CD4-positive, alpha-beta T cell (primary cell): ENCODE measurements at regions not wholly inside any gene's neighbourhood (a gene's known extent, or its start where the extent isn't known, plus 50 kb on each side); places are given as distances from the start of the nearest gene placed in this dataset.
"Not testable (repeated sequence)": the region's sequence is repeated elsewhere in the genome, so short reads cannot be mapped to it uniquely, and the experiment has no call there.

Source experiments
- ATAC-seq: fragments of 200-7000 bp; cut with Tn5 transposase; one replicate; pipeline ENCODE4 v1.10.0; 2022; ENCODE audit warnings: mild to moderate bottlenecking; ENCODE audit not compliant: poor library complexity
- CTCF ChIA-PET: fragments of 350-600 bp; sonication (Branson Sonifier 250); formaldehyde crosslinking; loops from one replicate; lab custom pipeline; 2021; ENCODE audit warnings: antibody characterized with exemption, inconsistent platforms; lab: Charles Lee
- POLR2A ChIA-PET: fragments of 350-600 bp; sonication (Branson Sonifier 250); formaldehyde crosslinking; loops from one replicate; lab custom pipeline; 2021; ENCODE audit warnings: antibody characterized with exemption, inconsistent platforms; lab: Charles Lee
- DNase-seq, 14 experiments: peaks; one replicate each; pipeline ENCODE4 v3.0.0-alpha.2; 2013 to 2020; ENCODE audit warnings: mixed read lengths in 2 of 14
- H3K27ac ChIP-seq, 2 donors: one replicate each; pipeline versions ENCODE4 v1.5.1 to v1.7.0; 2013; ENCODE audit warnings: low read length in 2 of 2, low read depth in 1 of 2, mild to moderate bottlenecking in 1 of 2
- H3K27me3 ChIP-seq, 2 experiments: 1 replicate in 1 of 2; 2 replicates in 1 of 2; pipeline versions ENCODE4 v1.6.1 to v1.7.0; 2013; ENCODE audit warnings: low read length in 2 of 2, control low read depth in 1 of 2, mild to moderate bottlenecking in 1 of 2, moderate library complexity in 1 of 2; ENCODE audit not compliant: insufficient read depth in 2 of 2, control insufficient read depth in 1 of 2
- H3K36me3 ChIP-seq: one replicate; pipeline ENCODE4 v1.6.1; 2013; ENCODE audit warnings: low read length, control low read depth; ENCODE audit not compliant: insufficient read depth
- H3K4me1 ChIP-seq: one replicate; pipeline ENCODE4 v1.6.1; 2013; ENCODE audit warnings: low read length, control low read depth; ENCODE audit not compliant: insufficient read depth
- H3K4me3 ChIP-seq: one replicate; pipeline ENCODE4 v1.5.1; 2013; ENCODE audit warnings: mild to moderate bottlenecking, low read length, moderate library complexity
- H3K9me3 ChIP-seq, 2 experiments: 1 replicate in 1 of 2; 2 replicates in 1 of 2; pipeline versions ENCODE4 v1.6.1 to v1.7.0; 2013; ENCODE audit warnings: low read length in 2 of 2, mild to moderate bottlenecking in 2 of 2, control low read depth in 1 of 2, moderate library complexity in 1 of 2; ENCODE audit not compliant: control insufficient read depth in 1 of 2, insufficient read depth in 1 of 2
- H3K27ac Mint-ChIP-seq: one replicate; pipeline ENCODE4 v1.8.0; 2020; ENCODE audit warnings: mixed read lengths
- H3K27me3 Mint-ChIP-seq: one replicate; pipeline ENCODE4 v1.8.0; 2021; ENCODE audit warnings: mixed read lengths
- H3K36me3 Mint-ChIP-seq: one replicate; pipeline ENCODE4 v1.8.0; 2021; ENCODE audit warnings: low read depth, mixed read lengths
- H3K4me1 Mint-ChIP-seq: one replicate; pipeline ENCODE4 v1.8.0; 2021; ENCODE audit warnings: low read depth, mixed read lengths
- H3K4me3 Mint-ChIP-seq: one replicate; pipeline ENCODE4 v1.8.0; 2020; ENCODE audit warnings: mild to moderate bottlenecking, mixed read lengths
- H3K9me3 Mint-ChIP-seq: one replicate; pipeline ENCODE4 v1.8.0; 2020; ENCODE audit warnings: mixed read lengths
- CTCF ChIP-seq: fragments of 200-600 bp; IDR thresholded peaks from one replicate; pipeline ENCODE4 v1.8.0; 2022; ENCODE audit warnings: antibody characterized with exemption, mild to moderate bottlenecking
- intact Hi-C, 2 experiments: fragments of 100-400 bp; cut with DNase I in 1 of 2; cut with micrococcal nuclease in 1 of 2; formaldehyde crosslinking; loops; one replicate each; pipeline versions ENCODE4 v1.15.1 to v1.9.0; 2023 to 2025; cut with DNase I, micrococcal nuclease

GRCh38 chr2:64922482-64923384, 66.5 kb upstream of the SLC1A4 start:
- no peak for TF ChIP-seq CTCF
- Mint-ChIP-seq H3K27ac (no peak overlapping the region), H3K9me3 (no peaks in the 10 kb centered on the region), H3K27me3 (no peaks in the 10 kb centered on the region), H3K4me3 (no peak overlapping the region), H3K4me1 (peaks cover 9% of the 10 kb centered on the region), H3K36me3 (no peaks in the 10 kb centered on the region)
- H3K4me1 ChIP-seq: peaks cover 11% of the 10 kb centered on the region
- no peak overlapping the region for H3K27ac ChIP-seq
- DNase-seq (no peak), ATAC-seq (no peak)
- CTCF ChIA-PET: no interaction called here
- peaks cover 0 to 6% of the 10 kb centered on the region in 2 experiments for H3K9me3 ChIP-seq
- no peaks in the 10 kb centered on the region for H3K27me3 ChIP-seq
- POLR2A ChIA-PET: no interaction called here
- intact Hi-C loops: no loop called here
- no peak overlapping the region for H3K4me3 ChIP-seq
- no peaks in the 10 kb centered on the region for H3K36me3 ChIP-seq

GRCh38 chr2:64923385-64923710, 65.9 kb upstream of the SLC1A4 start:
- no peaks in the 10 kb centered on the region for H3K9me3 Mint-ChIP-seq
- no peak for TF ChIP-seq CTCF
- H3K27ac ChIP-seq: no peak overlapping the region
- ChIA-PET CTCF (no interaction called here), POLR2A (no interaction called here)
- peaks cover 5% of the 10 kb centered on the region for H3K4me1 ChIP-seq
- no peaks in the 10 kb centered on the region for H3K27me3 ChIP-seq
- peaks cover 7% of the 10 kb centered on the region for H3K4me1 Mint-ChIP-seq
- H3K36me3 Mint-ChIP-seq: no peaks in the 10 kb centered on the region
- DNase-seq (no peak), ATAC-seq (no peak)
- H3K9me3 ChIP-seq: peaks cover 0 to 6% of the 10 kb centered on the region in 2 experiments
- H3K4me3 Mint-ChIP-seq: no peak overlapping the region
- no peaks in the 10 kb centered on the region for H3K27me3 Mint-ChIP-seq
- intact Hi-C loops: no loop called here
- H3K4me3 ChIP-seq: no peak overlapping the region
- H3K27ac Mint-ChIP-seq: no peak overlapping the region
- H3K36me3 ChIP-seq: no peaks in the 10 kb centered on the region

- intact Hi-C loops: no loop called here
- Histone ChIP-seq H3K4me3 (no peak overlapping the region), H3K27me3 (no peaks in the 10 kb centered on the region), H3K36me3 (no peaks in the 10 kb centered on the region), H3K27ac (no peak overlapping the region), H3K9me3 (peaks cover 0 to 6% of the 10 kb centered on the region in 2 experiments), H3K4me1 (no peaks in the 10 kb centered on the region)
- H3K9me3 Mint-ChIP-seq: no peaks in the 10 kb centered on the region
- ATAC-seq (no peak), DNase-seq (peak in 1 of 14 experiments; percentile 38)
- peaks cover under 1% of the 10 kb centered on the region for H3K4me1 Mint-ChIP-seq
- no peaks in the 10 kb centered on the region for H3K27me3 Mint-ChIP-seq
- H3K27ac Mint-ChIP-seq: no peak overlapping the region
- ChIA-PET POLR2A (no interaction called here), CTCF (no interaction called here)
- H3K4me3 Mint-ChIP-seq: no peak overlapping the region
- H3K36me3 Mint-ChIP-seq: no peaks in the 10 kb centered on the region
- no peak for TF ChIP-seq CTCF
Measured at GRCh38 chr2:64924170-64924934, 64.8 kb upstream of the SLC1A4 start.

- H3K9me3 ChIP-seq, H3K27me3 ChIP-seq, H3K36me3 Mint-ChIP-seq, intact Hi-C loops, H3K36me3 ChIP-seq, H3K27me3 Mint-ChIP-seq, POLR2A ChIA-PET, H3K27ac ChIP-seq, H3K4me1 Mint-ChIP-seq, H3K4me1 ChIP-seq, H3K4me3 ChIP-seq, CTCF ChIA-PET, H3K9me3 Mint-ChIP-seq, ATAC-seq, H3K4me3 Mint-ChIP-seq, DNase-seq, H3K27ac Mint-ChIP-seq: not testable (repeated sequence)
Measured at GRCh38 chr2:64925930-64926722, 63.1 kb upstream of the SLC1A4 start.
